Spleen (tissue), 11 donors: ENCODE measurements at regions not wholly inside any gene's neighbourhood (a gene's known extent, or its start where the extent isn't known, plus 50 kb on each side); places are given as distances from the start of the nearest gene placed in this dataset.

Experiments
- DNase-seq: peaks from one replicate; pipeline ENCODE4 v3.0.0-alpha.2; 2020
- H3K27ac ChIP-seq, 8 donors: fragments of 200-600 bp; sonication (generic) in 7 of 8; 1 replicate in 4 of 8; 2 replicates in 4 of 8; pipeline versions ENCODE4 v1.5.0 to v1.8.0; 2016 to 2021; ENCODE audit warnings: inconsistent platforms in 4 of 8, mild to moderate bottlenecking in 4 of 8, moderate library complexity in 1 of 8
- H3K27me3 ChIP-seq, 7 donors: fragments of 200-600 bp; sonication (generic) in 6 of 7; replicated peaks in 1 of 7; 1 replicate in 4 of 7; 2 replicates in 3 of 7; pipeline versions ENCODE4 v1.5.0 to v1.8.0; 2016 to 2021; ENCODE audit warnings: inconsistent platforms in 3 of 7, mild to moderate bottlenecking in 1 of 7
- H3K36me3 ChIP-seq, 6 donors: fragments of 200-600 bp; sonication (generic) in 5 of 6; 1 replicate in 4 of 6; 2 replicates in 2 of 6; pipeline versions ENCODE4 v1.5.0 to v1.8.0; 2016 to 2021; ENCODE audit warnings: inconsistent platforms in 2 of 6
- H3K4me1 ChIP-seq, 6 donors: fragments of 200-600 bp; sonication (generic) in 5 of 6; 1 replicate in 3 of 6; 2 replicates in 3 of 6; pipeline versions ENCODE4 v1.5.0 to v1.8.0; 2016 to 2021; ENCODE audit warnings: inconsistent platforms in 3 of 6
- H3K4me3 ChIP-seq, 8 donors: fragments of 200-600 bp; sonication (generic) in 7 of 8; 1 replicate in 4 of 8; 2 replicates in 4 of 8; pipeline versions ENCODE4 v1.5.0 to v1.8.0; 2016 to 2021; ENCODE audit warnings: inconsistent platforms in 4 of 8, mild to moderate bottlenecking in 4 of 8, moderate library complexity in 2 of 8
- H3K9me3 ChIP-seq, 8 donors: fragments of 200-600 bp; sonication (generic) in 7 of 8; 1 replicate in 4 of 8; 2 replicates in 4 of 8; pipeline versions ENCODE4 v1.5.0 to v1.8.0; 2016 to 2021; ENCODE audit warnings: inconsistent platforms in 4 of 8
- CTCF ChIP-seq, 11 experiments: fragments of 200-600 bp in 7 of 11; fragments of 450-650 bp in 4 of 11; sonication (generic) in 4 of 11; IDR thresholded peaks in 8 of 11; conservative IDR thresholded peaks in 3 of 11; 1 replicate in 7 of 11; 2 replicates in 4 of 11; pipeline versions ENCODE4 v1.4.0 to v1.8.0; 2016 to 2021; ENCODE audit warnings: antibody characterized with exemption in 11 of 11, inconsistent platforms in 4 of 11, mild to moderate bottlenecking in 1 of 11
- POLR2A ChIP-seq, 3 donors: fragments of 450-650 bp; IDR thresholded peaks; one replicate each; pipeline ENCODE4 v1.5.1; 2017; ENCODE audit warnings: antibody characterized with exemption in 3 of 3, mild to moderate bottlenecking in 1 of 3
- POLR2AphosphoS5 ChIP-seq, 3 donors: sonication (generic); formaldehyde crosslinking; IDR thresholded peaks; one replicate each; pipeline ENCODE4 v1.5.1; 2017; ENCODE audit warnings: antibody characterized with exemption in 3 of 3
- whole genome bisulfite sequencing, 5 donors: extraction: QIAGEN DNeasy Blood & Tissue Kit in 3 of 5; methylation state at CpG; one replicate each; pipeline versions ENCODE4 v1.1.5 to v1.1.7; 2013 to 2018; 5-methylcytosine and 5-hydroxymethylcytosine counted together
- intact Hi-C: fragments of 100-400 bp; cut with DNase I; formaldehyde crosslinking; loops from one replicate; pipeline ENCODE4 v1.15.0; 2023; ENCODE audit warnings: low total_unique reads
- donor health status: healthy with polysubstance abuse.
- donor health status: DM: no; HTN: no; CAD: no; lungs with moderate emphysema.
- donor health status: DM: no; HTN: no; CAD: no.
- donor health status: Bipolar disorder and iron deficiency.
- donor health status: healthy.
- donor health status: DM: no; HTN: no; CAD: no.
- donor health status: DM: yes; HTN: yes; CAD: no.

- intact Hi-C loops = loop anchor here (10.0 kb wide), 1 partner anchor 280 kb away; no protein-coding TSS in a partner anchor
Measured at GRCh38 chrX:120774606-120775005, 101.1 kb downstream of the CT47B1 start.

GRCh38 chrX:120773801-120774200 is 101.9 kb downstream of the CT47B1 start:
- no peak for DNase-seq
- H3K4me1 ChIP-seq = peaks cover 0 to 4% (median 0%) of the 10 kb centered on the region in 6 donors
- no peaks in the 10 kb centered on the region for H3K27me3 ChIP-seq
- intact Hi-C loops = loop anchor here (10.0 kb wide), 1 partner anchor 279 kb away; no protein-coding TSS in a partner anchor
- WGBS, 5 donors = 56 to 79% (median 71%) methylated on average over 5 of the region's 5 CpGs
- TF ChIP-seq CTCF (IDR thresholded peaks at IDR 0.05 in 8 of 11, conservative IDR thresholded peaks at IDR 0.05 in 3 of 11) (no peak), POLR2A (IDR thresholded peaks at IDR 0.05) (no peak), POLR2AphosphoS5 (IDR thresholded peaks at IDR 0.05) (no peak)
- H3K36me3 ChIP-seq = no peaks in the 10 kb centered on the region
- H3K9me3 ChIP-seq = no peaks in the 10 kb centered on the region
- H3K27ac ChIP-seq = no peak overlapping the region
- no peak overlapping the region for H3K4me3 ChIP-seq

More at GRCh38 chrX:120774606-120775005, 101.1 kb downstream of the CT47B1 start:
- Histone ChIP-seq H3K27ac (no peak overlapping the region), H3K27me3 (no peaks in the 10 kb centered on the region), H3K36me3 (no peaks in the 10 kb centered on the region), H3K9me3 (no peaks in the 10 kb centered on the region), H3K4me3 (no peak overlapping the region), H3K4me1 (peaks cover 0 to 4% (median 0%) of the 10 kb centered on the region in 6 donors)
- DNase-seq = no peak
- TF ChIP-seq CTCF (IDR thresholded peaks at IDR 0.05 in 8 of 11, conservative IDR thresholded peaks at IDR 0.05 in 3 of 11) = no peak
- no peak for TF ChIP-seq POLR2A (IDR thresholded peaks at IDR 0.05)
- no peak for TF ChIP-seq POLR2AphosphoS5 (IDR thresholded peaks at IDR 0.05)

DNA sequence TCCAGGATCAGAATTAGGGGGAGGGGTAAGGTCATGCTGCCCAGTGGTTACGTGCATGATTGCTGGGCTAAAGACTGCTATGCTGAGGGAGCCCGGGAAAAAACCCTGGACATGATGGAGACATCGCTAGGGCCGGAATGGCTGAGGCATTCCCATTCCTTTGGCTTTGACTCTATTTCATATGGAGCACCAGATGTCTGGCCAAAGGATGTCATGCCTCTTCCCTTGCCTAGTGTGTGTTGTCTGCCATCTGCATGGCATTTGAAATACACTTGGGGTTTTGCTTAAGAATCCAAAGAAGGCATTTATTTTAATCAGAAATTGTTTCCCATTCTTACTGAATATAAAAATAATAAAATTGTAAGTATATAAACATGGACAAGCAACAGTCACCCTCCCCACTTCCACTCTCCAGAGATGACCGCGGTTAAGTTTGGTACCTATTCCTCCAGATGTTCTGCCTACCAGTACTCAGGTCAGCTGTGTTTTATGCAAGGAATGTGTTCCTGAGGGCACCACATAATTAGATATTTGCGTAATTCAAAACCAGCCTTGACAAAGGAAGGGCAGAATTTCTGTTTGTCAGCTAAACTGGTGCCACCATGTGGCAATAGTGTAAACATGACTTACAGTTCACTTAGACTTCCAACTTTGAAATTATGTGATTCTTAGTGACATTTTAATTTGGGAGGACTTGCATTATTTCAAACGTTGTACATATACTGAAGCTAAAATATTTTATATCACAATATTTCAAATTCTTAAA is 105.9 kb downstream of the CT47B1 start:
- Histone ChIP-seq H3K4me1 (peaks cover 0 to 4% (median 0%) of the 10 kb centered on the region in 6 donors), H3K4me3 (no peak overlapping the region), H3K27ac (no peak overlapping the region), H3K27me3 (no peaks in the 10 kb centered on the region), H3K9me3 (no peaks in the 10 kb centered on the region), H3K36me3 (no peaks in the 10 kb centered on the region)
- WGBS, 5 donors = 49 to 61% (median 58%) methylated on average over 8 of the region's 8 CpGs
- intact Hi-C loops = loop anchor here (10.0 kb wide), 1 partner anchor 275 kb away; no protein-coding TSS in a partner anchor
- DNase-seq = no peak
- no peak for TF ChIP-seq POLR2A (IDR thresholded peaks at IDR 0.05)
- TF ChIP-seq POLR2AphosphoS5 (IDR thresholded peaks at IDR 0.05) = no peak
- peak in 6 of 11 experiments; percentile 18 to 36 (median 30) for TF ChIP-seq CTCF (IDR thresholded peaks at IDR 0.05 in 8 of 11, conservative IDR thresholded peaks at IDR 0.05 in 3 of 11)

- no peaks in the 10 kb centered on the region for H3K36me3 ChIP-seq
- no peaks in the 10 kb centered on the region for H3K9me3 ChIP-seq
- intact Hi-C loops = no loop called here
- no peak overlapping the region for H3K27ac ChIP-seq
- peaks cover 0 to 4% (median 0%) of the 10 kb centered on the region in 6 donors for H3K4me1 ChIP-seq
- no peaks in the 10 kb centered on the region for H3K27me3 ChIP-seq
- DNase-seq = no peak
- no peak for TF ChIP-seq POLR2A (IDR thresholded peaks at IDR 0.05)
- TF ChIP-seq POLR2AphosphoS5 (IDR thresholded peaks at IDR 0.05) = no peak
- no peak for TF ChIP-seq CTCF (IDR thresholded peaks at IDR 0.05 in 8 of 11, conservative IDR thresholded peaks at IDR 0.05 in 3 of 11)
- 53 to 81% (median 67%) methylated on average over 2 of the region's 2 CpGs for WGBS, 5 donors
- H3K4me3 ChIP-seq = no peak overlapping the region
Measured at GRCh38 chrX:120768681-120769080, 107.0 kb downstream of the CT47B1 start.
